ENCODE measurements at regions not wholly inside any gene's neighbourhood (a gene's known extent, or its start where the extent isn't known, plus 50 kb on each side); places are given as distances from the start of the nearest gene placed in this dataset.

DNA sequence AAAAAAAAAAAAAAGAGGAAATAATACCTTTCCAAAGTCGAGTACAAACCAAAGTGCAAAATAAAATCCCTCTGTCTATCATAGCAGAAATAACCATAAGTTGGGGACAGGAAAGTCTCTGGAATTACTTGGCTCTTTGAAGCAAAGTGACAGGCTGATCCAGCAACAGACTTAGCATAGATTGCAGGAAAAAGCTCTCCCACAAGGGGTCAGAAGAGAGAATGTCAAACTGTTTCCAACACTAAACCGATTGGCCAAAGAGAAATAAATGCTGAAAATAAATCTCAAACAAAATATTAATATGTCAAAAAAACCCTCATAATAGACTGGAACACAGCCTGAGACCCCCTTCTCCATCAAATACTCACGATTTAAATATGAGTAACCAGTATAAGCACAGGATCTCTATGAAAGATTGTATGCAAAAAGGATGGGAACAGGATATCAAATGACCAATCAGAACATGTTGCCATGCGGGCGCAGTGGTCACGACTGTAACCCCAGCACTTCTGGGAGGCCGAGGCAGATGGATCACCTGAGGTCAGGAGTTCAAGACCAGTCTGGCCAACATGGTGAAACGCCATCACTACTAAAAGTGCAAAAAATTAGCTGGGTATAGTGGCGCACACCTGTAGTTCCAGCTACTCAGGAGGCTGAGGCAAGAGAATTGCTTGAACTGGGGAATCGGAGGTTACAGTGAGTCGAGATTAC is 1000.7 kb upstream of the LRRN3 start:
- TF ChIP-seq ZSCAN30 (tag by site-specific recombination; IDR thresholded peaks at IDR 0.05) (no peak), ZNF571 (tag by site-specific recombination; IDR thresholded peaks at IDR 0.05) (no peak), ZNF426 (tag by site-specific recombination; IDR thresholded peaks at IDR 0.05) (no peak), ZNF747 (tag by site-specific recombination; IDR thresholded peaks at IDR 0.05) (no peak), ZFP3 (tag by site-specific recombination; IDR thresholded peaks at IDR 0.05; ENCODE audit: low read depth) (no peak), ZNF274 (IDR thresholded peaks at IDR 0.05; ENCODE audit: low read length) (no peak), ZNF274 (tag by site-specific recombination; IDR thresholded peaks at IDR 0.05; ENCODE audit: borderline replicate concordance) (no peak), KLF16 (tag by site-specific recombination; IDR thresholded peaks at IDR 0.05) (no peak), ZNF433 (tag by site-specific recombination; IDR thresholded peaks at IDR 0.05; ENCODE audit: low read depth) (no peak), ZNF561 (tag by site-specific recombination; IDR thresholded peaks at IDR 0.05; ENCODE audit: borderline replicate concordance) (no peak)
- TF ChIP-seq, protein P1, sequence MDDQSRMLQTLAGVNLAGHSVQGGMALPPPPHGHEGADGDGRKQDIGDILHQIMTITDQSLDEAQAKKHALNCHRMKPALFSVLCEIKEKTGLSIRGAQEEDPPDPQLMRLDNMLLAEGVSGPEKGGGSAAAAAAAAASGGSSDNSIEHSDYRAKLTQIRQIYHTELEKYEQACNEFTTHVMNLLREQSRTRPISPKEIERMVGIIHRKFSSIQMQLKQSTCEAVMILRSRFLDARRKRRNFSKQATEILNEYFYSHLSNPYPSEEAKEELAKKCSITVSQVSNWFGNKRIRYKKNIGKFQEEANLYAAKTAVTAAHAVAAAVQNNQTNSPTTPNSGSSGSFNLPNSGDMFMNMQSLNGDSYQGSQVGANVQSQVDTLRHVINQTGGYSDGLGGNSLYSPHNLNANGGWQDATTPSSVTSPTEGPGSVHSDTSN (CRISPR knock-in tag; IDR thresholded peaks at IDR 0.05) = no peak
- TF ChIP-seq, protein P2, sequence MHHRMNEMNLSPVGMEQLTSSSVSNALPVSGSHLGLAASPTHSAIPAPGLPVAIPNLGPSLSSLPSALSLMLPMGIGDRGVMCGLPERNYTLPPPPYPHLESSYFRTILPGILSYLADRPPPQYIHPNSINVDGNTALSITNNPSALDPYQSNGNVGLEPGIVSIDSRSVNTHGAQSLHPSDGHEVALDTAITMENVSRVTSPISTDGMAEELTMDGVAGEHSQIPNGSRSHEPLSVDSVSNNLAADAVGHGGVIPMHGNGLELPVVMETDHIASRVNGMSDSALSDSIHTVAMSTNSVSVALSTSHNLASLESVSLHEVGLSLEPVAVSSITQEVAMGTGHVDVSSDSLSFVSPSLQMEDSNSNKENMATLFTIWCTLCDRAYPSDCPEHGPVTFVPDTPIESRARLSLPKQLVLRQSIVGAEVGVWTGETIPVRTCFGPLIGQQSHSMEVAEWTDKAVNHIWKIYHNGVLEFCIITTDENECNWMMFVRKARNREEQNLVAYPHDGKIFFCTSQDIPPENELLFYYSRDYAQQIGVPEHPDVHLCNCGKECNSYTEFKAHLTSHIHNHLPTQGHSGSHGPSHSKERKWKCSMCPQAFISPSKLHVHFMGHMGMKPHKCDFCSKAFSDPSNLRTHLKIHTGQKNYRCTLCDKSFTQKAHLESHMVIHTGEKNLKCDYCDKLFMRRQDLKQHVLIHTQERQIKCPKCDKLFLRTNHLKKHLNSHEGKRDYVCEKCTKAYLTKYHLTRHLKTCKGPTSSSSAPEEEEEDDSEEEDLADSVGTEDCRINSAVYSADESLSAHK (tag by site-specific recombination; IDR thresholded peaks at IDR 0.05) = no peak
- TF ChIP-seq, protein P3, sequence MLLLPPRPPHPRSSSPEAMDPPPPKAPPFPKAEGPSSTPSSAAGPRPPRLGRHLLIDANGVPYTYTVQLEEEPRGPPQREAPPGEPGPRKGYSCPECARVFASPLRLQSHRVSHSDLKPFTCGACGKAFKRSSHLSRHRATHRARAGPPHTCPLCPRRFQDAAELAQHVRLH (tag by site-specific recombination; IDR thresholded peaks at IDR 0.05) = no peak
- ChIA-PET POLR2A (no interaction called here), CTCF (interaction anchor here (0.6 to 0.7 kb wide), 2 partner anchors 9 to 237 kb away, joined by 4 to 5 read pairs; no protein-coding TSS in a partner anchor)

DNA sequence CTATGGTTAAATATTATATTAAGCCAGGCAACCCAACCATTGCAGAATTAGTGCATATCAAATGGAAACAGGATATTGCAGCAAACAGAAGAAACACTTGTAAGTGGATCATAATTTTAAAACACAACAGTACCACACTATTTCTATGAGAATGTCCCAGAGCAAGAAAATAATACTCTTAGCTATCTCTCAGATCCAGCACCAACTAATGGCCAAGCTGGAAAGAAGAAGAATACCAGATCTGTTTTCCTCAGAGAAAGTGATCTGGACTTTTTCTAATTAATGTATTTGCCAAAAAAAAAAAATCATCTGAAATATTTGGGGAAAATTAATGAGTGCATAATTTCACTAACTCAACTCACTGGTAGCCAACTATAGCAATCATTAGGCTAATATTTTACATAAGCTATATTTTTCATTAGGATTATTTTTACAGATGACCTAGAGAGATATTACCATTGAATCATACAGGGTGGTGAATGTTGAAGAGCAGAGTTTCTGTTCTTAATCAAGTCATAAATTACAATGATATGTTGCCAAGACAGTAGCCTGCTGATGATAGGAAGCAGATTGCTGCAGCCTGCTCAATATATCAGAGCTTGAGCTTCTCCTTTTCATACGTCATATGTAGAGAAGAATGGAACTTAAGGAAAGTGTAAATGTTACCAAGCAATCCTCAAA is 995.4 kb upstream of the LRRN3 start:
- Histone ChIP-seq H3K36me3 (ENCODE audit: control insufficient read depth in 2 of 2, insufficient read depth in 1 of 2, low read length in 2 of 2) (no peaks in the 10 kb centered on the region), H3K4me3 (ENCODE audit: low read depth, low read length) (no peak overlapping the region), H3K9me3 (ENCODE audit: control insufficient read depth, insufficient read depth, low read depth, low read length) (no peaks in the 10 kb centered on the region), H3K27ac (ENCODE audit: extremely low read depth, low read depth, low read length) (no peak overlapping the region), H3K4me1 (ENCODE audit: control insufficient read depth, insufficient read depth, low read length) (no peaks in the 10 kb centered on the region)
- TF ChIP-seq ZNF311 (tag by site-specific recombination; IDR thresholded peaks at IDR 0.05; ENCODE audit: borderline replicate concordance) (no peak), ZNF214 (tag by site-specific recombination; IDR thresholded peaks at IDR 0.05; ENCODE audit: borderline replicate concordance) (no peak), ZNF791 (tag by site-specific recombination; IDR thresholded peaks at IDR 0.05) (no peak), ZFP37 (tag by site-specific recombination; IDR thresholded peaks at IDR 0.05) (no peak), KLF1 (tag by site-specific recombination; IDR thresholded peaks at IDR 0.05) (no peak), ZNF132 (tag by site-specific recombination; IDR thresholded peaks at IDR 0.05; ENCODE audit: borderline replicate concordance) (no peak), ZFP3 (tag by site-specific recombination; IDR thresholded peaks at IDR 0.05; ENCODE audit: low read depth) (no peak), ZNF2 (tag by site-specific recombination; IDR thresholded peaks at IDR 0.05) (no peak), ZBTB48 (tag by site-specific recombination; IDR thresholded peaks at IDR 0.05) (no peak), ZSCAN23 (tag by site-specific recombination; IDR thresholded peaks at IDR 0.05) (no peak), GLIS1 (tag by site-specific recombination; IDR thresholded peaks at IDR 0.05) (no peak)
- ChIA-PET CTCF (no interaction called here), POLR2A (no interaction called here)

More for the DNA sequence above, 1000.7 kb upstream of the LRRN3 start:
- no peaks in the 10 kb centered on the region for H3K36me3 ChIP-seq (ENCODE audit: control insufficient read depth in 2 of 2, insufficient read depth in 1 of 2, low read length in 2 of 2)
- H3K9me3 ChIP-seq (ENCODE audit: control insufficient read depth, insufficient read depth, low read depth, low read length) = no peaks in the 10 kb centered on the region
- no peak overlapping the region for H3K4me3 ChIP-seq (ENCODE audit: low read depth, low read length)
- no peak overlapping the region for H3K27ac ChIP-seq (ENCODE audit: extremely low read depth, low read depth, low read length)
- no peaks in the 10 kb centered on the region for H3K4me1 ChIP-seq (ENCODE audit: control insufficient read depth, insufficient read depth, low read length)
